ENCODE measurements at regions not wholly inside any gene's neighbourhood (a gene's known extent, or its start where the extent isn't known, plus 50 kb on each side); places are given as distances from the start of the nearest gene placed in this dataset.
"Not testable (repeated sequence)": the region's sequence is repeated elsewhere in the genome, so short reads cannot be mapped to it uniquely, and the experiment has no call there.

- no peak for TF ChIP-seq REST (IDR thresholded peaks at IDR 0.05)
- TF ChIP-seq JUN (IDR thresholded peaks at IDR 0.05) = no peak
Measured at GRCh38 chr6:67431076-67431475, 1204.0 kb upstream of the ADGRB3 start (continued).

DNA sequence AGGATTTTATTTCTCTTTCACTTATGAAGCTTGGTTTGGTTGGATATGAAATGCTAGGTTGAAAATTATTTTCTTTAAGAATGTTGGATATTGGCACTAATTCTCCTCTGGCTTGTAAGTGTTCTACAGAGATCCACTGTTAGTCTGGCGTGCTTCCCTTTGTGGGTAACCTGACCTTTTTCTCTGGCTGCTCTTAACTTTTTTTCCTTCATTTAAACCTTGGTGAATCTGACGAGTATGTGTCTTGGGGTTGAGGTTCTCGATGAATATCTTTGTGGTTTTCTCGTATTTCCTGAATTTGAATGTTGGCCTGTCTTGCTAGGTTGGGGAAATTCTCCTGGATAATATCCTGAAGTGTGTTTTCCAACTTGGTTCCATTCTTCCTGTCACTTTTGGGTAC lies 1208.4 kb upstream of the ADGRB3 start:
- 31% methylated on average over 4 of the region's 4 CpGs for WGBS (ENCODE audit: missing lambda C conversion rate)
- H3K4me3 ChIP-seq; H3K9me3 ChIP-seq; DNase-seq (ENCODE audit: low read depth in 1 of 2, low spot score in 1 of 2); H3K4me1 ChIP-seq; FAIRE-seq; ATAC-seq; H3K27ac ChIP-seq; CTCF ChIA-PET; H3K4me2 ChIP-seq; POLR2A ChIA-PET: not testable (repeated sequence)

- CTCF ChIA-PET = no interaction called here
- POLR2A ChIA-PET = no interaction called here
- no peak for DNase-seq (ENCODE audit: low read depth in 1 of 2, low spot score in 1 of 2)
- no peaks in the 10 kb centered on the region; the same call in 2 of the 3 replicates for H3K9me3 ChIP-seq
- H3K4me1 ChIP-seq = no peaks in the 10 kb centered on the region
- FAIRE-seq = no peak
- 29% methylated on average over 3 of the region's 3 CpGs for WGBS (ENCODE audit: missing lambda C conversion rate)
- no peak overlapping the region for H3K27ac ChIP-seq
- ATAC-seq = no peak
- TF ChIP-seq ZC3H11A (IDR thresholded peaks at IDR 0.05) (no peak), POLR2A (IDR thresholded peaks at IDR 0.05; ENCODE audit: low read length) (no peak), ZNF302 (CRISPR knock-in tag; IDR thresholded peaks at IDR 0.05) (no peak), HOXB5 (CRISPR knock-in tag; IDR thresholded peaks at IDR 0.05) (no peak), RARB (CRISPR knock-in tag; IDR thresholded peaks at IDR 0.05) (no peak), RCOR1 (IDR thresholded peaks at IDR 0.05; ENCODE audit: low read depth, low read length) (no peak), KDM5A (IDR thresholded peaks at IDR 0.05) (no peak), NPAS2 (CRISPR knock-in tag; IDR thresholded peaks at IDR 0.05; ENCODE audit: borderline replicate concordance) (no peak), PHF8 (IDR thresholded peaks at IDR 0.05; ENCODE audit: borderline replicate concordance, low read depth) (no peak), SMC3 (IDR thresholded peaks at IDR 0.05) (no peak), BHLHE40 (IDR thresholded peaks at IDR 0.05; ENCODE audit: low read depth, low read length) (no peak), ZFP36 (IDR thresholded peaks at IDR 0.05; ENCODE audit: borderline replicate concordance, partially characterized antibody) (no peak)
- no peak overlapping the region for H3K4me3 ChIP-seq
- H3K4me2 ChIP-seq = no peak overlapping the region
Measured at GRCh38 chr6:67412035-67412434, 1223.0 kb upstream of the ADGRB3 start.

DNA sequence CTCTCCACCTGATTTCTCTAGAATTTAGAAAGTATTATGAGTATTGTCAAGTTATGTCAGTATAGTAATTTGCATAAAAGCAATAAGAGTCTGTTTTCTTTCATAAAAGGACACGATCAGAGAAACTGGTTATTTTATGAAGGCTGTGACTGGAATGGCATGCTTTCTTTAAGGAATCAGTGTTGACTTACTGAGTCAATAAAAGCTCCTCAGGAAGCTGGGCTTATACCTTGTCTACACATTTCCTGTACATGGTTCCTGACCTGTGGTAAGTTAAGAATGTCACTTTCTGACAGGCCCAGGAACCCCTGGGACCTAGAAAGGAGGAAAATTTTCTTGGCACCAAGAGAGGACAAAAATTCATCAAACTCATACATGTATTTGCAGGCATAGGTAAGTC lies 1224.0 kb upstream of the ADGRB3 start:
- ATAC-seq (no peak), DNase-seq (ENCODE audit: low read depth in 1 of 2, low spot score in 1 of 2) (no peak), FAIRE-seq (no peak)
- Histone ChIP-seq H3K4me2 (no peak overlapping the region), H3K4me1 (no peaks in the 10 kb centered on the region), H3K4me3 (no peak overlapping the region), H3K27ac (no peak overlapping the region), H3K9me3 (no peaks in the 10 kb centered on the region; the same call in 2 of the 3 replicates)
- no peak for TF ChIP-seq HOXA7 (CRISPR knock-in tag; IDR thresholded peaks at IDR 0.05)
- no peak for TF ChIP-seq RAD21 (conservative IDR thresholded peaks at IDR 0.05 in 1 of 2, IDR thresholded peaks at IDR 0.05 in 1 of 2)
- no peak for TF ChIP-seq NR3C1 (IDR thresholded peaks at IDR 0.05)
- TF ChIP-seq EHF (CRISPR knock-in tag; IDR thresholded peaks at IDR 0.05) = no peak
- TF ChIP-seq, protein P1, sequence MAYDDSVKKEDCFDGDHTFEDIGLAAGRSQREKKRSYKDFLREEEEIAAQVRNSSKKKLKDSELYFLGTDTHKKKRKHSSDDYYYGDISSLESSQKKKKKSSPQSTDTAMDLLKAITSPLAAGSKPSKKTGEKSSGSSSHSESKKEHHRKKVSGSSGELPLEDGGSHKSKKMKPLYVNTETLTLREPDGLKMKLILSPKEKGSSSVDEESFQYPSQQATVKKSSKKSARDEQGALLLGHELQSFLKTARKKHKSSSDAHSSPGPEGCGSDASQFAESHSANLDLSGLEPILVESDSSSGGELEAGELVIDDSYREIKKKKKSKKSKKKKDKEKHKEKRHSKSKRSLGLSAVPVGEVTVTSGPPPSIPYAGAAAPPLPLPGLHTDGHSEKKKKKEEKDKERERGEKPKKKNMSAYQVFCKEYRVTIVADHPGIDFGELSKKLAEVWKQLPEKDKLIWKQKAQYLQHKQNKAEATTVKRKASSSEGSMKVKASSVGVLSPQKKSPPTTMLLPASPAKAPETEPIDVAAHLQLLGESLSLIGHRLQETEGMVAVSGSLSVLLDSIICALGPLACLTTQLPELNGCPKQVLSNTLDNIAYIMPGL (CRISPR knock-in tag; IDR thresholded peaks at IDR 0.05; ENCODE audit: borderline replicate concordance) = no peak
- TF ChIP-seq NFE2L2 (conservative IDR thresholded peaks at IDR 0.05; ENCODE audit: low read length) = no peak
- TF ChIP-seq TFCP2L1 (CRISPR knock-in tag; IDR thresholded peaks at IDR 0.05) = no peak
- CTCF ChIA-PET = no interaction called here
- POLR2A ChIA-PET = no interaction called here
- 16% methylated on average over 1 of the region's 1 CpG for WGBS (ENCODE audit: missing lambda C conversion rate)

Measured in A549 (cell line).